ENCODE measurements at regions not wholly inside any gene's neighbourhood (a gene's known extent, or its start where the extent isn't known, plus 50 kb on each side); places are given as distances from the start of the nearest gene placed in this dataset.

GRCh38 chr6:114940181-114940580 is 597.4 kb upstream of the HS3ST5 start:
- TF ChIP-seq POLR2A (IDR thresholded peaks at IDR 0.05; ENCODE audit: low read length) = no peak
- TF ChIP-seq GATA1 (IDR thresholded peaks at IDR 0.05; ENCODE audit: low read depth, low read length) = no peak
